T-helper 1 cell treated with Interleukin-12 subunit alpha and Interleukin-12 subunit beta and Interleukin-4 antibody, amounts not matched to agents 30 ng/mL and 1 ng/mL, for 36 hours (primary cell): ENCODE measurements at regions not wholly inside any gene's neighbourhood (a gene's known extent, or its start where the extent isn't known, plus 50 kb on each side); places are given as distances from the start of the nearest gene placed in this dataset.

Source experiments
- intact Hi-C: fragments of 100-400 bp; cut with micrococcal nuclease; formaldehyde crosslinking; loops from one replicate; pipeline ENCODE4 v1.15.1; 2024

- intact Hi-C loops: loop anchor here (5.0 kb wide), 2 partner anchors 118 to 323 kb away; no protein-coding TSS in a partner anchor
These were observed 52.1 kb upstream of the BHLHE23 start for GRCh38 chr20:63058696-63059335.

DNA sequence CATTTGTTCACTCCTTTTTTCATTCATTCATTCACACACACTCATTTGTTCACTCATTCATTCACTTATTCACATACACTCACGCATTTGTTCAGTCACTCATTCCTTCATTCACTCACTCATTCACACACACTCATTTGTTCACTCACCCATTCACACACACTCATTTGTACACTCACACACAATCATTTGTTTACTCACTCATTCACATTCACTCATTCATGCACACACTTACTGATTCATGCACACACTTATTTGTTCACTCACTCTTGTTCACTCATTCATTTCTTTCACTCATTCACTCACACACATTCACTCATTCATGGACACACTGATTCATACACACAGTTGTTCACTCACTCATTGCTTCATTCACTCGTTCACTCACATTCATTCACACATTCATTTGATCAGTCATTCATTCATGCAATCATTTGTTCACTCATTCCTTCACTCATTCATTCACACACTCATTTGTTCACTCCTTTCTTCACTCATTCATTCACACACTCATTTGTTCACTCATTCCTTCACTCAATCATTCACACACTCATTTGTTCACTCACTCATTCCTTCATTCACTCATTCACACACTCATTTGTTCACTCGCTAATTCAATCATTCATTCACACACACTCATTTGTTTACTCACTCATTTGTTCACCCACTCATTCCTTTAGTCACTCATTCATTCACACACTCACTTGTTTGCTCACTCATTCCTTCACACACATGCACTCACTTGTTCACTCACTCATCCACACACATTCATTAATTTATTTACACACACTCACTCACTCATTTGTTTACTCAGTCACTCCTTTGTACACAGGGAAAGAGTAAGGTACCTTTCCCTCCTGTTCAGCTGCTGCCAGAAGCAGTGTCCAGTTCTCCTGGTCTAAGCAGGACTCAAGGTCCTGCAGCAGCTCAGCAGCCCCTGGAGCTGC, 50.7 kb upstream of the BHLHE23 start:
- intact Hi-C loops: loop anchor here (5.0 kb wide), 2 partner anchors 120 to 325 kb away; no protein-coding TSS in a partner anchor

DNA sequence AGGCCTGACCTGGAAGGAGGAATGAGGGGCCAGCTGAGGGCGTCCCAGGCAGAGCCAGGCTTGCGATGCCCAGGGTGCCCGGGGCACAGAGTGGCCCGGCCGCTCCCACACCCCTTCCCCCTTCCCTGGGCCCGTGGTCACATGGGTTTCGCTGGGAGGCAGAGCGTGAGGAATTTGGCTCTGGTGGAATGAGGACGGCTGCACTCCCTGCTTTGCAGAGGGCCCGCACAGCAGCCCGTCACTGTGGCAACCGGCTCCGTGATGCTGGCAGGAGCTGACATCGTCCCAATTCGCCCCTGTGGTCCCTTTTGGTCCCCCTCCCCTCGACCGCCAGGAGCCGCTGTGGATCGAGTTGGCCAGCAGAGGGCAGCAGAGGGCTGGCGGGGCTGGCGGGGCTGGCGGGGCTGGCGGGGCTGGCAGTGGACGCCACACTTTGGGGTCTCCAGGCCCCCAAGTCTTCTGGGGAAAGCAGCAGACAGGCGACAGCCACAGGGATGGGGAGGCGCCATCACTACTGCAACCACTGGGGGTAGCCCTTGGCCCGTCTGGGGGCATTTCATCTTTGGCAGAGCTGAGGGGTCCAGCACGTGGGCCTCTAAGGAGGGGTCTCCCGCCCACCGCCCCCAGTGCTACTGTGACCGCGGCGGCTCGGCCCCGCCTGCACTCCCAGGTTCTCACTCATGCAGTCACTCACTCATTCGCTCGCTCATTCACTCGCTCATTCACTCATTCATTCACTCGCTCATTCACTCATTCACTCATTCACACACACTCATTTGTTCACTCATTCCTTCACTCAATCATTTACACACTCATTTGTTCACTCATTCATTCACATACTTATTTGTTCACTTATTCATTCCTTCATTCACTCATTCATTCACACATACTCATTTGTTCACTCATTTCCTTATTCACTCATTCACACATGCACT, 49.7 kb upstream of the BHLHE23 start:
- intact Hi-C loops: loop anchor here (5.0 kb wide), 2 partner anchors 121 to 326 kb away; no protein-coding TSS in a partner anchor
